NB4 (cell line): ENCODE measurements at regions not wholly inside any gene's neighbourhood (a gene's known extent, or its start where the extent isn't known, plus 50 kb on each side); places are given as distances from the start of the nearest gene placed in this dataset.
"Not testable (repeated sequence)": the region's sequence is repeated elsewhere in the genome, so short reads cannot be mapped to it uniquely, and the experiment has no call there.

ENCODE experiments used
- DNase-seq: peaks from one replicate; pipeline ENCODE4 v3.0.0; 2010; ENCODE audit warnings: low read depth
- H3K4me3 ChIP-seq: one replicate; pipeline ENCODE4 v1.5.1; 2011; ENCODE audit warnings: mild to moderate bottlenecking, low read depth, low read length, moderate library complexity
- MAX ChIP-seq: IDR thresholded peaks from 2 replicates; pipeline ENCODE4 v1.6.1; 2011; ENCODE audit warnings: low read depth, low read length
- MYC ChIP-seq: IDR thresholded peaks from 2 replicates; pipeline ENCODE4 v1.6.1; 2011; ENCODE audit warnings: low read depth, low read length
- POLR2A ChIP-seq: IDR thresholded peaks from 2 replicates; pipeline ENCODE4 v1.6.1; 2011; ENCODE audit warnings: mild to moderate bottlenecking; ENCODE audit not compliant: insufficient read length; ENCODE audit errors: extremely low read depth
- TF ChIP-seq, protein P1 (sequence below): IDR thresholded peaks from one replicate; pipeline ENCODE4 v1.5.1; 2012; ENCODE audit warnings: low read depth, low read length

DNA sequence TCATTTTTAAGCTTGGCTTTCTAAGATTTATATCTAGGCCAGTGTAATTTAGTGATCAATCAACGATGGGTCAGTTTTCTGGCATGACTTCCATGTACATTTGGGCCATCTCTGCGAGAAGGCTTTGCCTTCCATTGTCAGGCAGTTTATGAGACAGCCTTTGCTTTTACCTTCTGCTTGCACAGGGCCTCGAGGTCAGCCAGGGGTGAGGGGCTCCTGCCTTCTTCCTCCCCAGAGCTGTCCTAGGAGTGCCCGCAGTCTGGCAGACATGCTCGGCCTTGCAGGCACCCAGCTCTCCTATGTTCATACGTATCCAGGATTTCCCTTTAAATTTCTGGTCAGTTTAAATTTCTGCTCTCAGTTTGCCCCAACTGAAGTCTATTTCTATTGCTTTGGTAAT lies 367.2 kb downstream of the SMOC2 start:
- no peak for TF ChIP-seq MYC
- TF ChIP-seq MAX: no peak
- no peak for TF ChIP-seq POLR2A
- TF ChIP-seq, protein P1, sequence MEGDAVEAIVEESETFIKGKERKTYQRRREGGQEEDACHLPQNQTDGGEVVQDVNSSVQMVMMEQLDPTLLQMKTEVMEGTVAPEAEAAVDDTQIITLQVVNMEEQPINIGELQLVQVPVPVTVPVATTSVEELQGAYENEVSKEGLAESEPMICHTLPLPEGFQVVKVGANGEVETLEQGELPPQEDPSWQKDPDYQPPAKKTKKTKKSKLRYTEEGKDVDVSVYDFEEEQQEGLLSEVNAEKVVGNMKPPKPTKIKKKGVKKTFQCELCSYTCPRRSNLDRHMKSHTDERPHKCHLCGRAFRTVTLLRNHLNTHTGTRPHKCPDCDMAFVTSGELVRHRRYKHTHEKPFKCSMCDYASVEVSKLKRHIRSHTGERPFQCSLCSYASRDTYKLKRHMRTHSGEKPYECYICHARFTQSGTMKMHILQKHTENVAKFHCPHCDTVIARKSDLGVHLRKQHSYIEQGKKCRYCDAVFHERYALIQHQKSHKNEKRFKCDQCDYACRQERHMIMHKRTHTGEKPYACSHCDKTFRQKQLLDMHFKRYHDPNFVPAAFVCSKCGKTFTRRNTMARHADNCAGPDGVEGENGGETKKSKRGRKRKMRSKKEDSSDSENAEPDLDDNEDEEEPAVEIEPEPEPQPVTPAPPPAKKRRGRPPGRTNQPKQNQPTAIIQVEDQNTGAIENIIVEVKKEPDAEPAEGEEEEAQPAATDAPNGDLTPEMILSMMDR: no peak
- no peak overlapping the region for H3K4me3 ChIP-seq
- DNase-seq: no peak

- no peak for TF ChIP-seq MYC
- TF ChIP-seq, protein P1: no peak
- DNase-seq: no peak
- no peak overlapping the region for H3K4me3 ChIP-seq
Measured at GRCh38 chr6:168804331-168804730, 363.3 kb downstream of the SMOC2 start.

GRCh38 chr6:168803874-168804273 lies 362.9 kb downstream of the SMOC2 start:
- no peak for DNase-seq
- H3K4me3 ChIP-seq: no peak overlapping the region
- TF ChIP-seq MYC (no peak), POLR2A (no peak), MAX (no peak)
- TF ChIP-seq, protein P1: no peak

- H3K4me3 ChIP-seq: no peak overlapping the region
- TF ChIP-seq, protein P1: no peak
- TF ChIP-seq MYC (no peak), MAX (no peak), POLR2A (no peak)
- DNase-seq: no peak
Measured at GRCh38 chr6:168799067-168799466, 358.1 kb downstream of the SMOC2 start.

- no peak overlapping the region for H3K4me3 ChIP-seq
- DNase-seq: no peak
- TF ChIP-seq, protein P1: no peak
Measured at GRCh38 chr6:168796106-168796505, 355.1 kb downstream of the SMOC2 start.

GRCh38 chr6:168795611-168796010 lies 354.6 kb downstream of the SMOC2 start:
- not testable (repeated sequence) for H3K4me3 ChIP-seq
- DNase-seq: peak; percentile 7

DNA sequence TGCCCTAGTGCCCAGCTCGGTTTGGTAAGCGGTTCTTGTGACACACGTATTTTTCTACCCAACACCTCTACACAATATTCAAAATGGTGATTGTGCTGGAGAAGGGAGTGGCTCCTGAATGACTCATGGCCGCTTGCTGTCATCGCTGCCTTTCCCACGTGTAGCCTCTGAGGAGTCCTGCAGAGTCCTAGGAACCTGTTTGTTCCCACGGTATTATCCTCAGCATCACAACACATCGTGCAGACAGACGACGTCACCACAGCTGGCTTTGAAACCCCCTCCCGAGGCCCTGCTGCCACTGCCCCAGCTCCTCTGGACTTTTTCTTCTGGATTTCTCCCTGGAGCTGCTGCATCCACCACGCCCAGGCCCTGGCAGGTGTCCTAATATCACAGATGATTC lies 353.5 kb downstream of the SMOC2 start:
- TF ChIP-seq MYC (no peak), MAX (no peak), POLR2A (no peak)
- TF ChIP-seq, protein P1: no peak
- H3K4me3 ChIP-seq: no peak overlapping the region
- no peak for DNase-seq
